ENCODE measurements at regions not wholly inside any gene's neighbourhood (a gene's known extent, or its start where the extent isn't known, plus 50 kb on each side); places are given as distances from the start of the nearest gene placed in this dataset.

- peak; percentile 1 for DNase-seq (ENCODE audit: low spot score)
Measured at GRCh38 chr13:86946734-86947133, 724.4 kb upstream of the SLITRK5 start.

DNA sequence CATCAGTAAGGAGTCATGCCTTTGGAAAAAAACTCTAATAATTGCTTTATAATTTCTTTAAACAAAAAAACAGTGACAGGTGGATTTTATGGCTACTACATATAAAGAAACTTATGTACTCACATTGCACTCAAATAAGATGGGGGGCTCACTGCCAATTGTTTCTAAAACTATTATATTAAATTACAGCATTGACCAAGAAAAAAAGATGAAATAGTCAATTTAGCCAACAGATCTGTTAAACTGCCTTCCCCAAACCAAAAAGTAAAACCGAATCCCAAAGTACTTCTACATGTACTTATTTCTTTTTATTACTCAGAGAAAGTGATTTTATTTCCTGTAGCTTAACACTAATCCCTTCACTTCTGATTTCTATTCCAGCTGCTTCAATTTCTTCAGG is 716.8 kb upstream of the SLITRK5 start:
- no peak for DNase-seq (ENCODE audit: low spot score)

- no peak for DNase-seq (ENCODE audit: low spot score)
Measured at GRCh38 chr13:86960876-86961275, 710.3 kb upstream of the SLITRK5 start.

GRCh38 chr13:86974251-86974994 is 696.7 kb upstream of the SLITRK5 start:
- DNase-seq (ENCODE audit: low spot score): no peak

DNA sequence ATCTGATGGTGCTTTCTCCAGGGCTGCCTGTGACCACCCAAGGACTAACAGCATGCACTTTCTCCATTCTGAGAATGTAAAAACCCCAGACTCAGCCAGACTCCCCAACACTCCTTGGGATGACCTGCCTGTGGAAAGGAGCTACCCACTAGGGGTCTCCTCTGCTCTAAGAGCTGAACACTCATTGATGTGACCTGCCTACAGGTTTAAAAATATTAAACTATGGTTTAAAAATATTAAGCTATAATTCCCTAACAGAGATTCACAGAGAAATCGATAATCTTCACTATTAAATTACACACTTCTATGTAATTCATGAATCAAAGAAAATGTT is 696.2 kb upstream of the SLITRK5 start:
- DNase-seq (ENCODE audit: low spot score): no peak

- no peak for DNase-seq (ENCODE audit: low spot score)
Measured at GRCh38 chr13:86976521-86977324, 694.4 kb upstream of the SLITRK5 start.

- no peak for DNase-seq (ENCODE audit: low spot score)
Measured at GRCh38 chr13:86986448-86986847, 684.7 kb upstream of the SLITRK5 start.

DNA sequence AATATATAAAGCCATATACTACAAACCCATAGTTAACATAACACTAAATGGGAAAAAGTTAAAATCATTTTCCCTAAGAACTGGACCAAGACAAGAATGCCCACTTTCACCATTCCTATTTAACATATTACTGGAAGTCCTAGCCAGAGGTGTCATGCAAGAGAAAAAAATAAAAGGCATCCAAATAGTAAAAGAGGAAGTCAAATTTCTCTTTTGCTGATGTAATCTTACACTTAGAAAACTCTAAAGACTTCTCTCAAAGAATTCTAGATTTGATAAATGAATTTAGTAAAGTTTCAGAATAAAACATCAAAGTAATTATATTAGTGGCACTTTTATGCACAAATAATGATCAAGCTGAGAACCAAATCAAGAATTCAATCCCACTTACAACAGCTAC is 678.9 kb upstream of the SLITRK5 start:
- no peak for DNase-seq (ENCODE audit: low spot score)

GRCh38 chr13:87003265-87003664 is 667.9 kb upstream of the SLITRK5 start:
- DNase-seq (ENCODE audit: low spot score): no peak

- no peak for DNase-seq (ENCODE audit: low spot score)
Measured at GRCh38 chr13:87005511-87005910, 665.7 kb upstream of the SLITRK5 start.

DNA sequence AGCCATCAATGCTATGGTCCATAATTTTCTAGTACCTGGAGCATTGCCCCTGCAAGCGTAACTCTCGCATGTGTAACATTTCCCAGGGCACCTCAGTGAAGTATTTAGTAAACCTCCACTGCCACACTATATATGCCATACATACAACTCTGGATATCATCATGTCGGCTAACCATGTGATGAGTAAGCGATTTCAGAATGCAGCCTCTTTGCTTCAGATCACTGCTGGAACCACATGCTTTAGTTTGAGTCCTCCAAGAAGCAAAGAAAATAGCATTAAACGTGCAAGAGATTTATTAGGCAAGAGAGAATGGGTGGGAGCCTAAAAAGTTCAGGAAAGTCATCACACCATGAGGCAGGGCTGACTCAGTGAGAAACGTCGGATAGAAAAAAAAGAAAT is 635.6 kb upstream of the SLITRK5 start:
- no peak for DNase-seq (ENCODE audit: low spot score)

- no peak for DNase-seq (ENCODE audit: low spot score)
Measured at GRCh38 chr13:87042946-87043345, 628.2 kb upstream of the SLITRK5 start.

DNA sequence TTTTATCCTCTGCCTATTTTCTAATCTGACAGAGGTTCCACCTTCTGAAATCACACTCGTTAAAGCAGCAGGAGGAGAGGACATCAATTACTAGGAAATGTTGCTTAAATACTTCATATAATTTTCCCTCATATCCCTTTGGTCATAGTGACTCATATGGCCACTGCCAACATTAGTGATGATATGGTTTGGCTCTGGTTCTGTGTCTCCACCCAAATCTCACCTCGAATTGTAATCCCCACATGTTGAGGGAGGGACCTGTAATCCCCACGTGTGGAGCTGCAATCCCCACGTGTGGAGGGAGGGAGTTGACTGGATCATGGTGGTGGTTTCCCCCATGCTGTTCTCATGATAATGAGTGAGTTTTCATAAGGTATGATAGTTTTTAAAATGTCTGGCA is 618.4 kb upstream of the SLITRK5 start:
- DNase-seq (ENCODE audit: low spot score): no peak

DNA sequence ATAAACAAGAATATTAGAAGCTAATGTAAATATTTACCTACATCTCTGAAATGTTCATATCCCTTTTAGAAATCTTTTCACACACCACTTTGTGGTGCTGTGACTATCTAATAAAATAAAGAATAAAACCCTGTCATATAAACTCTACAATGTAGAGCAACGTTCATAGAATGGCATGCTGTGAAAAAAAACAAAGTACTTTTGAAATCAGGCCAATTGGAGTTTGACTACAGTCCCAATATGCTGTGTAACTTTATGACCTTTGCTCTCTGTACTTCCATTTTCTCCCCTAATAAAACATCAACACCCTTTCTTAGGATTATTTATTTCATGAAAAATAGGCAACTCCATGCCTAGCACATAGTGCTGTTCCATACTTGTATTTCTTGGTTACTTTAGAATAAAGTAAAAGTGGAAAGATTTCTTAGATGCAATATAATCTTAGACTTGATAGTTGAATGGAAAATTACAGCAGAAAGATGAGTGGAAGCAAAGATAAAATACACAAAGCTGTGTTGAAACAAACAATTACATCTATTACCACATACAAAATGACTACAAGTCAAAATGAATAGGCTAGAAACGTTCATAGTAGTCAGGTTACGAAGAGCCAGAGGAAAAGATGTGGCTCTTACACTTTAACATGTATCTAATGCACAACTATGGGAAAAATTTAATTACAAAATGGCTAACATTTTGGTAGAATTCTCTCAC is 613.2 kb upstream of the SLITRK5 start:
- no peak for DNase-seq (ENCODE audit: low spot score)

DNA sequence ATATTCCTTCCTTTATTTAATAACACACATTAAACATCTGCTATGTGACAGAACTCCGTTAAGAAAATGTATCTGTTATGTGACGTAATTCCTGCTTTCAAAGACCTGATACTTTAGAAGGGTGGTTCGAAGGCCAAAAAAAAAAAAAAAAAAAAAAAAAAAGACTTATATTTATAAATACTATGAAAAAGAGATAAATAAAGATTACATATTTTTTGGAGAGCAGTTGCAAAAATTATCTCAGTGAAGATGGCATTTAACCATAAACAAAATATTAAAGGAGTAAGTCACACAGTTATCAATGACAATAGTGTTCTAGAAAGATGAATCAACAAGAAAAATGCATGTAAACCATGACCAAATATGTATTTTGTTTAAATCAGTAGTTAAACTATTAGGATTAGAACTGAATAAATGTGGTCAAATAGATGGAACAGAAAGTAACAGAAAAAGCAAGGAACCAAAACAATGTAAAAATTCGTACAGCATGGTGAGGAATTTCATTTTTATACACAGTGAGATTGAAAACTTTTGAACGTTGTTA is 612.3 kb upstream of the SLITRK5 start:
- DNase-seq (ENCODE audit: low spot score): no peak

DNA sequence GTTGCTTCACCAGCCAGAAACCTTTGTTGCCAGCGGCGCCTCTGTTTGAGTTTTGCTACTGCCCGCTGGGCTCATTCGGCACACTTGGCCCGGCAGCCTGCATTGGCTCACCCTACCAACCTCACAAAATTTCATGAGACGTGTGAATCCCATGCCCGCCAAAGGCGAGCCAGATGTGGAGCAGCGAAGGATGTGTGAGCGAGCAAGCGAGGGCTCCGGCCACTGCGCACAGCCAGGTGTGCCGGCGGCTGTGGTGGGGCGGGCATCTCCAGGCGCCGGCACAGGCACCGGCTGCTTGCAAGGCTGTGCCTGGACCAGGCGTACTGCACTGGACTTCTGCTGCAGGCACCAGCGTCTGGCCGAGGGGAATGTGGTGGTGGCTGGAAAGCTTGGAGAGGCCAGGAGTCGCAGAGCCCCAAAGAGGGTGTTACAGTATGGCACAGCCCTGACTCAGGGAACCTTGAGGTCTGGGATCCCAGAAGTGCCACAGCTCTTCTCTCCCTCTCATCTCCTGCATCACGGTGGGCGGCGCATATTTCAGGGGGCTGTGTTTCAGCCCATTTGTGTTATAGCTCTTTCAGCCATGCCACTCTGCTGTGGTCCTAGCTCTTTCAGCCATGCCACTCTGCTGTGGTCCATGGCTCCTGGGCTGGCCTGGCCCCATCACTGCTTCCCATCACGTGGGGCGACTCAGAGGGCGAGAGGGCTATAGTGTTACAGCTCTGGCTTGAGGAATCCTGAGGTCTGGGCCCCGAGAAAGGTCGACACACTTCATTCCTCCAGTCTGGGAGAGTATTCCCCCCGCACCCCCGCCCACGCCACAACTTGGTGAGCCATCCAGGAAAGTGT is 592.0 kb upstream of the SLITRK5 start:
- DNase-seq (ENCODE audit: low spot score): no peak

DNA sequence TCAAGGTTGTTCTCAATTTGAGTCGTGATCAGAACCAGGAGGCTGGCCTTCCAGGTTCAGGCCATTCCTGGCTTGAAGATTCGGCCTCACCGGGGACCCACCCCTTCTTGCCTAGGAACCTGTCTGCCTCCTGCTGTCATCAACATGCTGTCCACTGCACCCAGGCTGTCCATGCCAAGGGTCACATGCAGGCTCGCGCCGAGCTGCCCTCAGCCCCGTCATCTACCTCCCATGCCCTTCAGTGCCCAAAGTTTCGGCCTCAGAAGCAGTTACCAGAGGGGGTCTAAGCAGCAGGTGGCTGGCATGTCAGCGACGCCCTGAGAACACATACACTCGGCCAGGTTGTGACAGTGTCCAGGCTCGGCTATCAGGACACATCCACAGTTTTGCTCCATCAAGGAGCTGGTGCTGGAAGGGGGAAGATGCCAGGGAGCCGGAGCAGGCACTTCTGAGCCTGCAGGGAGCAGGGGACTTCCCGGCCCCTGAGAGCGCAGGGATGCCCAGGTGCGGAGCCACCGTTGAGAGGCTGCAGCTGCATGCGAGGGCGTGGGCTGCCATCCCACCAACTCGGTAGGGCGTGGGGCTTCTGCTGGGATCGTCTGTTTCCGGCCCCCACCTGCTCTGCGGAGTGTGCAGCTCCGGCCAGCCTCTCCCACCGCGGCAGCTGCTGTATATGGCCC is 590.9 kb upstream of the SLITRK5 start:
- DNase-seq (ENCODE audit: low spot score): no peak

GRCh38 chr13:87084192-87084591 is 587.0 kb upstream of the SLITRK5 start:
- no peak for DNase-seq (ENCODE audit: low spot score)

- no peak for DNase-seq (ENCODE audit: low spot score)
Measured at GRCh38 chr13:87087741-87088140, 583.4 kb upstream of the SLITRK5 start.

GRCh38 chr13:87089391-87089790 is 581.8 kb upstream of the SLITRK5 start:
- DNase-seq (ENCODE audit: low spot score): no peak

DNA sequence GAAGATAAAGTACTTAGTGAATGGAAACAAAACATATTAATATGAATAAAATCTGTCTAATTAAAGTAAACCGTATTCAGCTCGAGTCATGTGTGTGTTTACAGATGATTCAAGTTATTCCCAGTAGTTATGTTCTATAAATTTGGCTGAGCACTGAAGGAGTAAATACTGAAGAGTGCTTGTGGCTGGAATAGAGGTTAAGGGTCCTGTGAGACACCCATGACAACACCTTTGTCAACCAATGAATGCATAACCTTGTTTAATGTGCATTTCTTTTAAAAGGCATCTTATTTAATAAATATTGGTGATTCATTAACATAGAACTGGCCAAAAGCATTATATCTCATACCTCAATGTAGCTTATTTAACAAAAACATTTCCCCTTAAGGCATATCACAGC is 577.8 kb upstream of the SLITRK5 start:
- no peak for DNase-seq (ENCODE audit: low spot score)

All from HuH-7 (cell line).